GM12875 (cell line): ENCODE measurements at regions not wholly inside any gene's neighbourhood (a gene's known extent, or its start where the extent isn't known, plus 50 kb on each side); places are given as distances from the start of the nearest gene placed in this dataset.
A peak's percentile ranks its signal among the peaks of the same experiment; 100 is the strongest.
"Not testable (repeated sequence)": the region's sequence is repeated elsewhere in the genome, so short reads cannot be mapped to it uniquely, and the experiment has no call there.

ENCODE experiments used
- H3K4me3 ChIP-seq: one replicate; pipeline ENCODE4 v1.5.1; 2011; ENCODE audit warnings: low read depth, low read length, control low read depth
- CTCF ChIP-seq: IDR thresholded peaks from 2 replicates; pipeline ENCODE4 v1.5.1; 2011; ENCODE audit warnings: low read depth, mild to moderate bottlenecking, control low read depth, inconsistent platforms, low read length, moderate library complexity, borderline replicate concordance; ENCODE audit not compliant: insufficient read depth

GRCh38 chr7:65582518-65583119 is 209.0 kb downstream of the ZNF92 start:
- not testable (repeated sequence) for H3K4me3 ChIP-seq

DNA sequence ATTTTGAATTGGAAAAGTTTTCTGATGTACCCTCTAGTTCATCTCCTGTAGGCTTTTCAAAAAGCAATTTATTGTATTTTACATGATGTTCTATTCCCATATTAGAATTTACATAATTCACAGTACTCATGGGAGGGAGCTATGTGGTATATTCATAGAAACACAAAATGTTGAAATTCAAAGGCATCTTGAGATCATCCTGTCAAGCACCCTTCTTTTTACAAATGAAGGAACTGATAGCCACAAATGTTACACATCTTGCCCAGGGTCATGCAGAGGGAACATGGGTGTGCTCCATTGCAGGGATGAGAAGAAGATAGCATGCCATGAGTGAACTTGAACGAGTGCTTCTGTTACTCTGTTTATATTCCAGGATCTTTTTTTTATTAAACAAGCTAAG is 228.8 kb downstream of the ZNF92 start:
- not testable (repeated sequence) for H3K4me3 ChIP-seq

DNA sequence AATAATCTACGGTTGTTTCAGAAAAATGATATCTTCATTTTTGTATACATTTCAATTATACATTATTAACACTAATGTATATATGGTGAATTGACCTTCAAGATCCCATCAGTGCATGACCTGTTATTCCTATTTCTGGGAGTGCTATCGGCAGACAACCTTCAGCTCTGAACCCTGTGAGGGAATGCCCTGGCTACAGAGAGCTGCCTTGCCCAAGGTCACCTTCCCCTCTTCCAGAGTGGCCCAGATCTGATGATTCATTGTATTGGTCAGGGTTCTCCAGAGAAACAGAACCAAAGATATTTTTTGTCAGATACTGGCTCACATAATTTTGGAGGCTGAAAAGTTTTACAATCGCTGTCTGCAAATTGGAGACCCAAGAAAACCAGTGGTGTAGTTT is 235.5 kb downstream of the ZNF92 start:
- H3K4me3 ChIP-seq, result no peak overlapping the region
- TF ChIP-seq CTCF, result no peak

GRCh38 chr7:65613644-65614289 is 240.1 kb downstream of the ZNF92 start:
- H3K4me3 ChIP-seq, result not testable (repeated sequence)

DNA sequence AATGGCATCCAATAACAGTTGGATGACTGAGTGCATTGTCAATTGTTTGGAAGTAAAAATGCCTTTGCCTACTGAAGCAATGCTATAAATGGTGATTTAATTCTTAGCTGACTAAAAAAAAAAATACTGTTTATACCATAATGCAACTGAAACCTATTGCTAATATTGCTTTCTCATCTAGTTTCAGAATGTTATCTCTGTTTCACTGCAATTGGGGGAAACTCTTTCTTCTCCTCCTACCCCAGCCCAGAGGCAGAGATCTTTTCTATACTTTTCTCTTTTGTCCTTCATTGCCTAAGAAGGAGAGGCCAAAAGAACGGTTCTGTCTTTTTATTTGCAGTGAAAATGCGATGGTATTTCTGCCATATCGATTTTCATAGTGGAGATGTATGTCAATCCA is 242.5 kb downstream of the ZNF92 start:
- H3K4me3 ChIP-seq, result not testable (repeated sequence)

DNA sequence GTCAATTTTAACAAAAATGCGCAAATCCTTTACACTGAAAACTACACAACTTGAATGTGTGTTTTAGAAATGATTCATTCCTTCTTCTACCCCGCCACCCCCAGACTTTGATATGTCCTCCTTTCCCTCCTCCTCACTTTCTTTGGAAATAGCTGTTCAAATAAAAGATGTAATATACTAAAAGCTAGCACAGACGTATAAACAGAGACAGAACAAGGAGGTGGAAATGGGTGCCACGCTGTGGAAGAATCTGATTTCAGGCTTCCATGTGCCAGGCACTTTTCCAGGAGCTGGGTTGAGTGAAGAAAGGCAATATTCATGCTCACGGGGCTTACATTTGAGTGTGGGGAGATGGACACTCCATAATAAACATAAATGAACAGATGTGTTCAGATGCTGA is 246.6 kb downstream of the ZNF92 start:
- H3K4me3 ChIP-seq, result not testable (repeated sequence)

GRCh38 chr7:65621580-65622201 is 248.0 kb downstream of the ZNF92 start:
- not testable (repeated sequence) for H3K4me3 ChIP-seq
- TF ChIP-seq CTCF, result peak; percentile 25; the same call in 1 of the 2 replicates

- H3K4me3 ChIP-seq, result not testable (repeated sequence)
Measured at GRCh38 chr7:65631236-65631635, 241.6 kb upstream of the VKORC1L1 start.

- not testable (repeated sequence) for H3K4me3 ChIP-seq
Measured at GRCh38 chr7:65633587-65634404, 239.1 kb upstream of the VKORC1L1 start.

DNA sequence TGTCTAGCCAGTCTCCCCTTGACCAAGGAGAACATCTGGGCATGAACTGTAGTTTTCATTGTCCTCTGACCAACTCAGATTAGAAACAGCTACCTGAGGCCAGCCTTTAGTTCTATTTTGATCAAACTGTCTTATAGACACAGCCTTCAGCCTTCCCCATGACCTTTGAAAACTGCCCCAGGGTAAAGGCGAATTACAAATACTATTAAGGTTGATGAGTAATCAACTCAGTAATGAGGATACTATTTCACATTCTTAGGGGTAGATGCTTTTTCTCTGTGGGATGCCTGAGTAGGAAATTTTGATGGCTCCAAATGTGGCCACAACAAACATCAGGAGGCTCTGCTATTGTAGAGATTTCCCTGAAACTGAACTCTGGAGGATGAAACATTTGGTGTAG is 234.0 kb upstream of the VKORC1L1 start:
- not testable (repeated sequence) for H3K4me3 ChIP-seq

GRCh38 chr7:65639717-65640116 is 233.2 kb upstream of the VKORC1L1 start:
- H3K4me3 ChIP-seq, result not testable (repeated sequence)

DNA sequence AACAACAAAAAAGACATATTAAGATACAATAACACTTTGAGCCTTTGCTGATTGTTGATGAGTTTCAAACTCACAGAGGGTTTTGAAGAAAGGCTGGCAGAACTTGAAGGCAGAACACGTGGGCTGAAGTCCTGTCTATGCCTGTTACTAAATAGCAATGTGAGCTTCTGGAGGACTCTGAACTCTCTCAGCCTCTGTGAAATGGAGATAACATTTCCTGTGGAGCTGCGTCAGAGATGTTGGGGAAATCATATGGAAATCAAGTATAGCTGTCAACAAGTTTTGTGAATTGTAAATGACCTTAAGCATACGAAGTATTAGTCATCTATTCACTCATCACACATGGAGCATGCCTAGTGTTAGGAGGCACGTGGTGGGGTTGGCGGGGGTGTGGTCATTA is 229.4 kb upstream of the VKORC1L1 start:
- H3K4me3 ChIP-seq, result not testable (repeated sequence)

DNA sequence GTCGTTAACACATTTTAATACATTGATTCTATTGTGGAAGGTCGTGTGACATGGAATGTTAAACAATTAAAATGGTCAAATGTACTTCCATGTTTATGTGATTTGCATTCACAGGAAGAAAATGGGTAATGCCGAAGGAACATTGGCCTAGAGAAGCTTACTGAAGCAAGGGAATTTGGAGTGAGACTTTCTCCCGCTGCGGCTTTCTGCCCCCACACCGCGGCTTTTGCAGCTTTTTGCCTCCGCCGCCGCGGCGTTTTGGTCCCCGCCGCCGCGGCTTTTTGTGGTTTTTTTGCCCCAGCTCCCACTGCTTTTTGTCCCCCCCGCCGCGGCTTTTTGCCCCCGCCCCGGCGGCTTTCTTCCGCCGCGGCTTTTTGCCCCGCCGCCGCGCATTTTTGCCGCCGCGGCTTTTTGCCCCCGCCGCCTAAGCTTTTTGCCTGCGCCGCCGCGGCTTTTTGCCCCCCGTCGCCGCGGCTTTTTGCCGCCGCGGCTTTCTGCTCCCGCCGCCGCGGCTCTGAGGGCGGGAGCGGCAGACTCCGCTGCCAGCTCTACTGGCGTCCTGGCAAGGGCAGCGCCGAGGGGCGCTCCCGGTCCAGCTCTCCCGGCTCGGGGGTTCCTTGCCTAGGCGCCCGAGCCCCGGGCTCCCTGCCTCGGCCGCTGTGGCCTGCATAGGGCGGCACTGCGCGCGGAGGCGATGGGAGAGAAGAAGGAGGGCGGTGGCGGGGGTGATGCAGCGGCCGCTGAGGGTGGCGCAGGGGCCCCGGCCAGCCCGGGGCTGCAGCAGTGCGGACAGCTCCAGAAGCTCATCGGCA is 225.5 kb upstream of the VKORC1L1 start:
- H3K4me3 ChIP-seq, result not testable (repeated sequence)

DNA sequence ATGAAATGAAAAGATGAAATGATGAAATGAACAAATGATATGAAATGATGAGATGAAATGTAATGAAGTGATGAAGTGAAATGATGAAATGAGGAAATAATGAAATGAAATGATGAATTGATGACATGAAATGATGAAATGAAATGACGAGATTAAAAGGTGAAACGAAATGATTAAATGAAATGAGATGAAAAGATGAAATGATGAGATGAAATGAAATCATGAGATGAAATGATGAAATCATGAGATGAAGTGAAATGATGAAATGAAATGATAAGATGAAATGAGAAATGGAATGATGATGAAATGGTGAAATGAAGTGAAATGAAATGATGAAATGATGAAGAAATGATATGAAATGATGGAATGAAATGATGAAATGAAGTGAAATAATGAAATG is 221.7 kb upstream of the VKORC1L1 start:
- not testable (repeated sequence) for H3K4me3 ChIP-seq

DNA sequence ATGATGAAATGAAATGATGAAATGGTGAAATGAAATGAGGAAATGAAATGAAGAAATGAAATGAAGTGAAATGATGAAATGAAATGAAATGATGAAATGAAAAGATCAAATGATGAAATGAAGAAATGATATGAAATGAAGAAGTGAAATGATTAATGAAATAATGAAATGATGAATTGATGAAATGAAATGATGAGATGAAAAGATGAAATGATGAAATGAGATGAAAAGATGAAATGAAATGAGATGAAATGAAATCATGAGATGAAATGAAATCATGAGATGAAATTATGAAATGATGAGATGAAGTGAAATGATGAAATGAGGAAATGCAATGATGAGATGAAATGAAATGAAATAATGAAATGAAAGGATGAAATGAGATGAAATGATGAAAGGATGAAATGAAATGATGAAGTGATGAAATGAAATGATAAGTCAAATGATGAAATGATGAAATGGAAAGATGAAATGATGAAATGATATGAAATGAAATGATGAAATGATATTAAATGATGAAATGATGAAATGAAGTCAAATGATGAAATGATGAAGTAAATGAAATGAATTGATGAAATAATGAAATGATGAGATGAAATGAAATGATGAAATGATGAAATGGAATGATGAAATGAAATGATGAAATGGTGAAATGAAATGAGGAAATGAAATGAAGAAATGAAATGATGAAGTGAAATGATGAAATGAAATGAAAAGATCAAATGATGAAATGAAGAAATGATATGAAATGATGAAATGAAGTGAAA is 220.9 kb upstream of the VKORC1L1 start:
- not testable (repeated sequence) for H3K4me3 ChIP-seq

DNA sequence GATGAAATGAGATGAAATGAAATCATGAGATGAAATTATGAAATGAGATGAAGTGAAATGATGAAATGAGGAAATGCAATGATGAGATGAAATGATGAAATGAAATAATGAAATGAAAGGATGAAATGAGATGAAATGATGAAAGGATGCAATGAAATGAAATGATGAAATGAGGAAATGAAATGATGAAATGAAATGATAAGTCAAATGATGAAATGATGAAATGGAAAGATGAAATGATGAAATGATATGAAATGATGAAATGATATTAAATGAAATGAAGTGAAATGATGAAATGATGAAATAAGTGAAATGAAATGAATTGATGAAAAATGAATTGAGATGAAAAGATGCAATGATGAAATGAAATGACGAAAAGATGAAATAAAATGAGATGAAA is 220.2 kb upstream of the VKORC1L1 start:
- not testable (repeated sequence) for H3K4me3 ChIP-seq
